SU-DHL-6 (cell line): ENCODE measurements at regions not wholly inside any gene's neighbourhood (a gene's known extent, or its start where the extent isn't known, plus 50 kb on each side); places are given as distances from the start of the nearest gene placed in this dataset.

ENCODE experiments used
- EZH2phosphoT487 ChIP-seq: fragments of 200-600 bp; sonication (generic), shearing (Covaris generic); conservative IDR thresholded peaks from 2 replicates; pipeline ENCODE4 v1.6.1; 2018; ENCODE audit warnings: mild to moderate bottlenecking, antibody characterized with exemption, low read length, moderate library complexity, mixed read lengths
- TF ChIP-seq, protein P1 (sequence below): fragments of 200-600 bp; sonication (generic); IDR thresholded peaks from one replicate; pipeline ENCODE4 v1.5.1; 2017; ENCODE audit warnings: antibody characterized with exemption, mild to moderate bottlenecking, low read length, moderate library complexity; ENCODE audit not compliant: insufficient read depth, poor library complexity, severe bottlenecking

DNA sequence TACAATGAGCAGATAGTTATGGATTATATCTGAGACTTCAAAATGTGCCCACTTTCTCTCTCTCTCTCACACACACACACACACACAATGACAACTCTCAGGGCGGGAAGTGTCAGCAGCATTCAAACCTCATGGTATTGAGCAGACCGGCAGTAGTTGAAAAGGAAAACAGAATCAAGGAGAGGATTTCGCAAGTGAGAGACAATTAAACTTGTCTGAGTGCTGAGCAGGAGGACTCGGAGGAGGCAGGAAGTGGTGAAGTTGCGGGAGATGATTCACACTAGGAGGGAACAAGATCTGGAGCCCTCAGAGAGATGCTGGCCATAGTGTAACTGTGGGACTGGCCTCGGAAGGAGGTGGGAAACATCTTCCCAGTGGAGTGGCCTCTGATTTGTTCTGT, 353.1 kb downstream of the EFNB2 start:
- TF ChIP-seq, protein P1, sequence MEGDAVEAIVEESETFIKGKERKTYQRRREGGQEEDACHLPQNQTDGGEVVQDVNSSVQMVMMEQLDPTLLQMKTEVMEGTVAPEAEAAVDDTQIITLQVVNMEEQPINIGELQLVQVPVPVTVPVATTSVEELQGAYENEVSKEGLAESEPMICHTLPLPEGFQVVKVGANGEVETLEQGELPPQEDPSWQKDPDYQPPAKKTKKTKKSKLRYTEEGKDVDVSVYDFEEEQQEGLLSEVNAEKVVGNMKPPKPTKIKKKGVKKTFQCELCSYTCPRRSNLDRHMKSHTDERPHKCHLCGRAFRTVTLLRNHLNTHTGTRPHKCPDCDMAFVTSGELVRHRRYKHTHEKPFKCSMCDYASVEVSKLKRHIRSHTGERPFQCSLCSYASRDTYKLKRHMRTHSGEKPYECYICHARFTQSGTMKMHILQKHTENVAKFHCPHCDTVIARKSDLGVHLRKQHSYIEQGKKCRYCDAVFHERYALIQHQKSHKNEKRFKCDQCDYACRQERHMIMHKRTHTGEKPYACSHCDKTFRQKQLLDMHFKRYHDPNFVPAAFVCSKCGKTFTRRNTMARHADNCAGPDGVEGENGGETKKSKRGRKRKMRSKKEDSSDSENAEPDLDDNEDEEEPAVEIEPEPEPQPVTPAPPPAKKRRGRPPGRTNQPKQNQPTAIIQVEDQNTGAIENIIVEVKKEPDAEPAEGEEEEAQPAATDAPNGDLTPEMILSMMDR: no peak
- no peak for TF ChIP-seq EZH2phosphoT487
